ENCODE measurements at regions not wholly inside any gene's neighbourhood (a gene's known extent, or its start where the extent isn't known, plus 50 kb on each side); places are given as distances from the start of the nearest gene placed in this dataset.
"Not testable (repeated sequence)": the region's sequence is repeated elsewhere in the genome, so short reads cannot be mapped to it uniquely, and the experiment has no call there.

- DNase-seq: no peak
Measured at GRCh38 chr5:120092649-120093048, 371.5 kb upstream of the PRR16 start.

- no peak for DNase-seq
Measured at GRCh38 chr5:120093178-120093577, 370.9 kb upstream of the PRR16 start.

- DNase-seq: no peak
Measured at GRCh38 chr5:120096413-120096812, 367.7 kb upstream of the PRR16 start.

DNA sequence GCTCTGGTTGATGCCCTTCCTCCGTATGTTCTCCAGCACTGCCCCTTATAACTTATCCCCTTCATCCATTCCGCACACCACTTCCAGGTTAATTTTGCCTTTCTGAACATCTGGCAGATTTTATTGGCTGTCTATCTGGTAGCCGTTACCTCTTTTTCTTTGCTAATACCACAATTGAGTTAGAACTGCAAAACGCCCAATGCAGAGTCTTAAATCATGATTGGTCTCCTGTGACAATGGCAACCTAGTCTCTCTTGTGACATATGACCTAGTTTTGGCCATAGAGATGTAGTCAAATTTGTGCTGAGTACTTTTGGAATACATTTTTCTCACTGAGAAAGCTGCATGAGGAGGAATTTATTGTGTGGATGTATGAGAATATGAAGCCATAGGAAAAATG lies 365.7 kb upstream of the PRR16 start:
- DNase-seq: no peak

- DNase-seq: no peak
Measured at GRCh38 chr5:120098902-120099535, 365.1 kb upstream of the PRR16 start.

DNA sequence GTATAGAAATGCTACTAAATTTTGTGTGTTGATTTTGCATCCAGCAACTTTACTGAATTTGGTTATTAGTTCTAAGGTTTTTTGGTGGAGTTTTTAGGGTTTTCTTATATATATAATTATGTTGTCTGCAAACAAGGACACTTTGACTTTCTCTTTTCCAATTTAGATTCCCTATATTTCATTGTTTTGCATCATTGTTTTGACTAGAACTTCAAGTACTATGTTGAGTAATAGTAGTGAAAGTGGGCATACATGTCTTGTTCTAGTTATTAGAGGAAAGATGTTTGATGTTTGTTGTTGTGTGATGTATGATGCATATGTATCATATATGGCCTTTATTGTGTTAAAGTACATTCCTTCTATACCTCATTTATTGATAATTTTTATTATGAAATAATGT lies 362.3 kb upstream of the PRR16 start:
- DNase-seq: no peak

DNA sequence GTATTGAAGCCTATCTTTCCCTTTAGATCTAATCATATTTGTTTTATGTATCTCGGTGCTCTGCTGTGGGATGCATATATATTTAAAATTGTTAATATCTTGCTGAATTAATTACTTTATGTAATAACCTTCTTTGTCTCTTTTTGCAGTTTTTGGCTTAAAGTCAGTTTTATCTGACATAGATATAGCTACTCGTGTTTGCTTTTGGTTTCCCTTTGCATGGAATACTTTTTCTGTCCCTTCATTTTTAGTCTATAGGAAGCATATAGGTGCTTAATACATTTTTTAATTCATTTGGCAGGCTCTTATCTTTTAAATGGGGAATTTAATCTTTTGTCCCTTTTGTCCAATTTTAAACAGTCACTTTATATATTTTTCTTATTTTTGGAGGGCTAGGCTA lies 360.6 kb upstream of the PRR16 start:
- no peak for DNase-seq

- DNase-seq: no peak
Measured at GRCh38 chr5:120106912-120107525, 357.1 kb upstream of the PRR16 start.

- no peak for DNase-seq
Measured at GRCh38 chr5:120108586-120109248, 355.4 kb upstream of the PRR16 start.

DNA sequence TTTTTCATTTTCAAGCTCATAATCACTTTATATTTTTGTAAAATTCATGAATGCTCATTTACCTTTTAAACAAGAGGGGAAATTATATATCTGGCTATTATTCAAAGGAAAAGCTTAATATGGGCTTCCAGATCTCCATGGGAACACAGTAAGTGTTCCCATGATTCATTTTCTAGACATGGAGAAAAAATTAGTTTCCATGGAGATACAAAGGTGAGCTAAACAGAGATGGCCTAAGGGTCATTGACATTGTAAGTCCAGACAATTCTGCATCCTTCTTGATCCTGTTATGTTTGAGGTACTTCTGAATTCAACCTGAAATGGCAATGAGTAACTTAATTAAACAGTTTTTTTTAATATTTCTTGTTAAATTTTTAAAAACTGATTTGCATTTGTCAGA lies 341.4 kb upstream of the PRR16 start:
- DNase-seq: no peak

GRCh38 chr5:120124031-120124430 lies 340.1 kb upstream of the PRR16 start:
- no peak for DNase-seq

DNA sequence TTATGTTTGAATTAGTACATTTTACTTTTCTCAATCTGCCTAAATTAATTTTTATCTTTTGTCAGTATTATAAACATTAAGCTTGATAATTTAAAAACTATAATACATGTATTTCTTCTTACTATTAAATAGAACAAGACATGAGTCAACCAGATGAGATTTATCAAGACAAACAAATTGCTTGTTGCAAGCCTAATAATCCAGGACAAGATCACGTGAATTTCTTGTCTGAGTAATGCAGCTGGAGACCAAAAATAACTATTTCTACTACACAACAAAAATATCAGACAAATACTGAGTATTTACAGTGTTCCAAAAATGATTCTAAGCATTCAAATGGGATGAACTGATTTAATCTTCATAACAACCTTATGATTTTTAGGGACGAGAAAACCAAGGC lies 339.1 kb upstream of the PRR16 start:
- no peak for DNase-seq

DNA sequence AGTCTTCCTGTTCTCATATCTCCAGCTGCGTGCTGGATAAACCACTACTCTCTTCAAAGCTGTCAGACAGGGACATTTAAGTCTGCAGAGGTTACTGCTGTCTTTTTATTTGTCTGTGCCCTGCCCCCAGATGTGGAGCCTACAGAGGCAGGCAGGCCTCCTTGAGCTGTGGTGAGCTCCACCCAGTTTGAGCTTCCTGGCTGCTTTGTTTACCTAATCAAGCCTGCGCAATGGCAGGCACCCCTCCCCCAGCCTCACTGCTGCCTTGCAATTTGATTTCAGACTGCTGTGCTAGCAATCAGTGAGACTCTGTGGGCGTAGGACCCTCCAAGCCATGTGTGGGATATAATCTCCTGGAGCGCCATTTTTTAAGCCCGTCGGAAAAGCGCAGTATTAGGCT lies 331.8 kb upstream of the PRR16 start:
- DNase-seq: not testable (repeated sequence)

GRCh38 chr5:120134944-120135343 lies 329.2 kb upstream of the PRR16 start:
- DNase-seq: no peak

DNA sequence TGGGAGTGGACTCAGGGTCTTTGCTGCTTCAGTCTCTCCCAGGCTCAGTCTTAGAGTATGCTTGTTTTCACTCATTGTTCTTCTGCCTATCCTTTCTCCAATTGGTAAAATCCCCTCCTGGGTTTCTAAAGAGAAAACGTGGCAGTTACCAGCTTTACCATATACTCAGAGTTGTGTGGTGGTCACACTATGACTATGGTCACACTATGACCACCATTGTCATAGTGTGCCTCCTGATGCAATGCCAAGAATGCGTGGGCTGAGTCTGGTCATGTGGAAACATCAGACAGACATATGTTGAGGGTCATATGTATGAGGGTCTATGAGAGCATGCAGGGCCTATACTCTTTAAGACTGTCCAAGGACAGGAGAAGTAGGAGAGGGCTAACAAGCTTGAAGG lies 326.5 kb upstream of the PRR16 start:
- DNase-seq: no peak

GRCh38 chr5:120139039-120139438 lies 325.1 kb upstream of the PRR16 start:
- no peak for DNase-seq

GRCh38 chr5:120140501-120140900 lies 323.6 kb upstream of the PRR16 start:
- no peak for DNase-seq

- no peak for DNase-seq
Measured at GRCh38 chr5:120141076-120141475, 323.0 kb upstream of the PRR16 start.

GRCh38 chr5:120146787-120147186 lies 317.3 kb upstream of the PRR16 start:
- no peak for DNase-seq

GRCh38 chr5:120147911-120148310 lies 316.2 kb upstream of the PRR16 start:
- DNase-seq: not testable (repeated sequence)

- no peak for DNase-seq
Measured at GRCh38 chr5:120150770-120151169, 313.3 kb upstream of the PRR16 start.

DNA sequence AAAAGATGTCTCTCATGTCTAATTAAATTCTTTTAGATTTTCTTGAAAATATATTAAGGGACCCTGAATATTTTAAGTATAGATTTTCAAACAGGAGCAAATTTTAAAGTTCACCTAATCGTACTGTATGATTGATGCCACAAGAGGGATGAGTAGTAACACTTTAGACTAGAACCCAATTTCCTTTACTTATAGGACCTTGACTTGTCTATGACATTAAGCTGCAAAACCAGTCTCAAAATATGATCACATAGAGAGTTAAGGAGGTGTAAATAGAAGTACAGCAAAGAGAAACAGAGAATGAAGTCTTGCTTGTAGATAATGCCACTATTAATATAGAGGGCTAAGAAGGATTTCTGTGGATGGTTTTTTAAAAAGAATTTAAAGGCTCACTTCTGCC lies 312.9 kb upstream of the PRR16 start:
- no peak for DNase-seq

- DNase-seq: no peak
Measured at GRCh38 chr5:120151825-120152224, 312.3 kb upstream of the PRR16 start.

- DNase-seq: no peak
Measured at GRCh38 chr5:120152472-120152871, 311.6 kb upstream of the PRR16 start.

DNA sequence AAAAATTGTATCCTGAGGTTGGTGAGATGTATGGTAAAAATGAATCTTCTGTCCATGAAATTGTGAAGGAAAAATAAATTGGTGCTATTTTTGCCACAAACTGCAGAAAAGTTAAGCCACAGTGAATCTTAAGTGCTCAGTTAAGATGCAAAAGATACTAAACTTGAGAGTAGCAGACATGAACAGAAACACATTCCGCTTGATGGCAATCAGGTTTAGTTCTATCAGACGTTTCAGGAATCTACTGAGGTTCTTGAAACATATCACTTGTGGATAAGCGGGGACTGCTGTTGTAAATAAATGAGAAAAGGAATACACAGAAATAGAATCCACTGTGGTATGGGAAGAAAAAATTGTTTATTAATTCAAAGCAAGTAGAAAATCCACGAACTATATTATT lies 311.2 kb upstream of the PRR16 start:
- no peak for DNase-seq

All from stimulated activated CD4-positive, alpha-beta T cell treated with anti-CD3 and anti-CD28 coated beads, Interleukin-4, amount 100 ng/mL, for 24 hours (primary cell).